Raji (cell line): ENCODE measurements at regions not wholly inside any gene's neighbourhood (a gene's known extent, or its start where the extent isn't known, plus 50 kb on each side); places are given as distances from the start of the nearest gene placed in this dataset.

Experiments
- POLR2A ChIP-seq: IDR thresholded peaks from 2 replicates; pipeline ENCODE4 v1.6.1; 2011; ENCODE audit warnings: low read depth, low read length, control low read depth; ENCODE audit not compliant: insufficient read depth

DNA sequence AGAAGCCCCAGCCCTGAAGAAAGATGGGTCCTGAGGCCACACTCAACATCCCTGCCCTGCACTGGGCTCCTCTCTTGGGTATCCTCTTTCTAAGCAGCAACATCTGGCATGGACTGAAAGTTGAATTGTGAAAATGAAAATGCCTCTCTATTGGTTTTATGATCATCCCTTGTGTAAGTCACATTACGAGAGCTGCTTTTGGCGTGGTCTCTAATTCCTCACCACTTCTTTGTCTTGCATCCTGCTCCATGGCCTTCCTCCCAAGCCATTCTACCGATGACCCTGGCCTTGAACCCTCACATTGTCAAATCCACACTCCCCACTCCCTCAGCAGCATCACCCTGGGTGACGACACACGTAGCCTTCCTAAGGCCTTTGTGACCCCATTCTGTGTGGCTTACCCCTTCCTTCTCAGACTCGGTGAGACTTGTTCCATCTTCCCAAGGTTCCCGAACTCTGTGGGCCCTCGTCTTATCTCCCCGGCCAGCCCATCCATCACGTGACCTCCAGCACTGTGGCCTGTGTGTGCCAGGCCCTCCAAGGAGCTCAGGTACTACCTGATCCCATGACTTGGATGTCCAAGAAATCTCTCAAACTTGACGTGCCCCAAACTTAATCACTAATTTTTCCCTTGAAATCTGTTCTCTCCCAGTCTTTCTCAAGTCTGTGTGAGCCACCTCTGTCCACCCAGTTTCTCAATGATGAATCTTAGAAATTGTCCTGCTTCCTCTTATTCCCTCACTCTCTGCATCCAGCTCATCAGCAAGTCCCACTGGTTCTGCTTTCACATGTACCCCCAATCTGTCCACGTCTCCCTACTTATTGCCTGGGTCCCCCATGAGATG, 194.7 kb upstream of the HS6ST1 start:
- no peak for TF ChIP-seq POLR2A

DNA sequence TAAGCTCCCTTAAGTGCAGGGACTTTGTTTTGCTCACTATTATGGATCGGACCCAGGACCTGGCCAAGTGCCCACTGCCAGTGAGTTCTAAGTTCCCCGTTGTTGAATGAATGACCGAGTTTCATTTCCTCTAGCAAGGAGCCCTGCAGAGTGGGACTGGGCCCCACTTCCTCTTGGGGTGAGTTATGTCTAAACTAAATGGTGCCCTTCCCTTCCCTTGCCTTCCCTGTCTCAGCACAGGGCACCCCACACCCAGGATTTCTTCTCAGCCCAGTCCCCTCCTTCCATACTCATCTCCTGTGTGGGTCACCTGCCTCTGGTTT, 195.3 kb upstream of the HS6ST1 start:
- TF ChIP-seq POLR2A: no peak

DNA sequence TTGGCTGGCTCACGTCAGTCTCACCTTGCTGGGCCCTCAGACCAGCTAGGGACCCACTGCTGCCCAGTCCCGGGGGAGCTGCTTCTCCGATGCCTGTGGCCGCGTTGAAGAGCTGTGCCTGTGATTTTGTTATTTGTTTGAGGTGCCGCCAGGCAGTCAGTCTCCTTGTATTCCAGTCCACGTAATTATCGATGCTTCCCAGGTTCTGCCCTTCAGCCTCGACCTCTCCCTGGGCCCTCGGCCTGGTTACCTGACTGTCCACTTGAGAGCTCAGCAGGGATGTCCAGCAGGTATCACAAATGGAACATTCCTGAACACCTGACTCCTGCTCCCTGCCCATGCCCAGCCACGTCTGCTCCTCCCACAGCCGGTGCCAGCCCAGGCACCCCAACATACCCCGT, 195.9 kb upstream of the HS6ST1 start:
- TF ChIP-seq POLR2A: no peak

DNA sequence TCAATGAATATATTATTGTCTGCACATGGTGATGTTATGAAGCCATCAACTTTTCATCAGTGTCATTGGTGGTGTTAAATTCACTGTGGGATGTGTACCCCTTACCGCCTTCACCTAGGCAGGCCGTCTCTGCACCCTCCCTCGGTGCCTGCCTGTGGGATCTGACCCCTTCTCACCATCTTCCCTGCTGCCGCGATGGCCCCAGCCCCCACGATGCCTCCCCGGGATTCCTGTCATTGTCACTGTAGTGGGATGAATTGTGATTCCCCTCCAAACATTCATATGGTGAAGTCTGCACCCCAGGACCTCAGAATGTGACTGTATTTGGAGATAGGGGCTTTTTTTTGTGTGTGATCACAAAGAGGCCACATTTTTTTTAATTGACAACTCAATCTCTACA, 198.3 kb upstream of the HS6ST1 start:
- no peak for TF ChIP-seq POLR2A

DNA sequence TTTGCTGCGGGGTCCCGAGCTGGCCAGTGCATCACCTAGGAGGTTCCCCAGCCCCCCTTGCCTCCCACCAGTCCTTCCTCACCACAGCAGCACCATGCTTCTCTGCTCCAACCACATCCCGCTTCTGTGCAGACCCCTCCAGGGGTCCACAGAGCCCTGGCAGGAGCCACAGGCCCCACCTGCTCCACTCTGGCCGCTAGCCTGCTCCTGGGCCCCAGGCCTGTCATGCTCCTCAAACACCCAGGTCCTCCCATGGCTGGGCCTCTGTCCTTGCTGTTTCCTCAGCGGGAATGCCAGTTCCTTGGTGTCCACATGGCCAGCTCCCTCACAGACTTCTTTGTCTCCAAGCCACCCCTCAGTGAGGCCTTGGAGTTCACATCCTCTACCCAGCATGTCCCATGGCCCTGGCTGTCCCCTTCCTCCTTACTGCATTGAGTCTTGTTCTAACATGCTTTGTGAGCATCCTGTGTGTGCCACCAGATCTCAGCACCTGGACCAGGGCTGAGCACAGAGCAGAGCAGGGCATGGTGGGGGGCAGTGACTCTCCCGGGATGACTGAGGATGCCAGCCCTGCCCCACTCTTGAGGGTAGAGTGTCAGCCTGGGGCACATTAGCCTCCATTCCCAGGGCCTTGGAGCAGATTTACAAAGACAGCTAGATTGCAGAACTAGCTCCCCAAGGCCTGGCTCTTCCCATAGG, 201.0 kb upstream of the HS6ST1 start:
- no peak for TF ChIP-seq POLR2A

DNA sequence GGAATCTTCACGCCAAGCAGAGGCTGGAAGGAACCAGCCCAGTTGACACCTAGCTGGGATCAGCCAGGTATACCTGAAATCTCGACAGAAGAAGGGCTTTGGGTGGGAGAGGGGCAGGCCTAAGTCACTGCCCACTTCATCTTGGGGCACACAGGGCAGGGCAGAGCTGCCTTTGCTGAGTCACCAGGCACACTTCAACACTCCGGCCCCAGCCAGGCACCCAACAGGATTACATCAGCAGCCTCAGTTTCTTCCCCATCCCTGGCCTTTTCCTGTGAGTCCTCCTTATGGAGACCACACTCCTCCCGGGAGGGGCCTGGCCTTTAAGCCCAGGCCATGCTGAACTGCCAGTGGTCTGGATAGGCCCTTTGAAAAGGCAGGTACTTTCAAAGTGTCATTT, 201.7 kb upstream of the HS6ST1 start:
- TF ChIP-seq POLR2A: no peak

DNA sequence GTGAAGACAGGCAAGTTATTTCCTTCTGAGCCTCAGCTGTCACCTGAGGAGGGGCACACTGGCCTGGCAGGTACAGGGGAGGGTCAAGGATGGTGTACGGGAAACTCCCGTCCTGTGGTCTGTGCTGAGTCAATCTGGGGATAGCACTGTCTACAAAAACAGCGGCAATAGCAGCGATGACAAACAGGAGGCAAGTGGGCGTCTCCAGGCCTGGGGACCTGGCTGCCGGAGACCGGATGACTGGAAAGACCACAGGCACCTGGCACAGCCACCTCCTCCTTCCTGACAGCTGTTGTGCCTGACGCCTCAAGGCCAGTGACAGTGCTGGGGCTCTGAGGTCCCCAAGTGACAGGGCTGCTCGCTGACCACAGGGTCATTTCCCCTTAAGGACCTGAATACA, 202.1 kb upstream of the HS6ST1 start:
- TF ChIP-seq POLR2A: no peak

DNA sequence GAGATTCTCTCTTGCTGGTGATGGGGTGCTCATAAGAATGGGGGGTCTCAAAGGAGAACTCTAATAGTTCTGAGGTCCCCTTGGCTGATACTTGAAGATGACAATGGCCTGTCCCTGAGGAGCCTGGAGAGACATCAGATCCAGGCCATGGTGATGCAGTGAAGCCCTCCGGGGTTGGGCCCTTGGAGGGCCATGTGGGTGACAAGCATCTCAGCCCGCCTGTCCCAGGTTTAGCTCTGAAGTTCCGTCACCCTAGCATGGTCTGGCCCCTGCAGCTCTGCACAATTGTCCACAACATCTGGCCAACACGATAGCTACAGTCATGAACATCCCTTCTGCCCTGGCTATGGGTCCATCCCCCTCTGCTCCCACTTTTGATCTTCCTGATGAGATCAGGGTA, 202.8 kb upstream of the HS6ST1 start:
- TF ChIP-seq POLR2A: no peak

DNA sequence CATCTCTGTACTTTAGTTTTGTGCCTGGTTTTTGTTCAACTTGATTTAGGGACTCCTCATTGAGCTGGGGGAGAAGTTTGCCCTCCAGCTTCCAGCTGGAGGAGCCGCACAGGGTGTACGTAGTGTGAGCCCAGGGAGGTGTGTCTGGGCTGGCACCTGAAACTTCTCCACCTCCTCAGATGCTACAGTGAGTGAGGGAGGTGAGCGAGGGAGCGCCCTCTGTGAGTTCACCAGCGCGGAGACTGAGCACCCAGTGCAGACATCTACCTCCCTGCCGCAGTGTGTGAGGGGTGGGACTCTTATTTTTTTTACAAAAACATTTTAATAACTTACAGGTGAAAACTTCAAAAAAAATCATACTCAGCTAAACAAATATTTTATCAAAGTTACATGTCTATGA, 204.2 kb upstream of the HS6ST1 start:
- no peak for TF ChIP-seq POLR2A

DNA sequence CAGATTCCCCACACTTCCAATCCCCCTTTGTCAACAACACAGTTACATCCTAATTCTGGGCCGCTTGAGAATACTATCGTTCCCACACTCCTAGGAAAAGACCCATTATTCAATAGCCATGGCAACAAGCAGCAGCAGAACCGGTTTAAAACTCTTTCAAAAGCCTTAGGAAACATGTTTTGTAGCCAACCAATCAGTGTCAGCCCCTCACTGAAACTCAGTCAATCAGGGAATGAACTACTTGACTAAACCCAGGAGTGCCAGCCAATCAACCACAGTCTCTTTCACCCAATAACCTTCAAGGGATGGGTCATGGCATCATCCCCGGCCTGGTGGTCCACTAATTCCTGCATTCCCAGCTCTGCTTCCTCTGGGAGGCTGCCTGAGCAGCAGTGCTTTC, 204.8 kb upstream of the HS6ST1 start:
- TF ChIP-seq POLR2A: no peak

DNA sequence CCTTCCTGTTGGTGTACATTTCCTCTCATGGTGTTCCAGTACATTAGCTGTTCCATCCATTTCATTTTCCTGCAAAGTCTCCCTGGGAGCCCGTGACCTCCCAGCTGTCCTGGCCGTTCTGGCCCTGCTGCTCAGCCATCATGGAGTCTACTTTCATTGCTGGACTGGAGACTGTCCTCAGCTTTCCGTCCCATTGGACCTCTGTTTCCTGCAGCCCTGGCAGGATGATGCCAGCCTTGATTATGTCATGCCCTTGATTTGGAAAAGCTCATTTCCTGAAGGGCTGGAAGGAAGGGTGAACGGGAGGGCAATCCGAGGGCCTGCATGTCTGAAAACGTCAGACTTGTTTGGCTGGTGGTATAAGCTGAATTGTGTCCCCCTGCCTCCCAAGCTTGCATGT, 205.5 kb upstream of the HS6ST1 start:
- TF ChIP-seq POLR2A: no peak

DNA sequence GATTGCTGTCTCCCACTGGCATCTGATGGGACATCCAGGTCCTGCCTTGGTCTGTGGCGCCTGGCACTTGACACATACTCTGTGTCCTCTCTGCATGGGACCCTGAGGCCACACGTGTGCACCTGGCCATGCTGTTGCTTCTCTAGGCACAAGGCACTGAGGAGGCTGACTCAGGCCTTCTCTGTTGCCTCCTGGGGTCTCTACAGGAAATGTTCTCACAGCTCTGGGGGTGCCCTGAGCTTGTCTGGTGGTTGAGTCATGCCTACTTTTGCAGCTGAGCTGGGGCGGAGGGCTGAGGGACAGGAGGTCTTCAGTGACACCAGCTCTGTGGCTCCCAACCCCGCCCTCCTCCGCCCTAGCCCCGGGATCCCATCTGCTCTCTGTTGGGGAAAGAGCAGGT, 207.0 kb upstream of the HS6ST1 start:
- no peak for TF ChIP-seq POLR2A

DNA sequence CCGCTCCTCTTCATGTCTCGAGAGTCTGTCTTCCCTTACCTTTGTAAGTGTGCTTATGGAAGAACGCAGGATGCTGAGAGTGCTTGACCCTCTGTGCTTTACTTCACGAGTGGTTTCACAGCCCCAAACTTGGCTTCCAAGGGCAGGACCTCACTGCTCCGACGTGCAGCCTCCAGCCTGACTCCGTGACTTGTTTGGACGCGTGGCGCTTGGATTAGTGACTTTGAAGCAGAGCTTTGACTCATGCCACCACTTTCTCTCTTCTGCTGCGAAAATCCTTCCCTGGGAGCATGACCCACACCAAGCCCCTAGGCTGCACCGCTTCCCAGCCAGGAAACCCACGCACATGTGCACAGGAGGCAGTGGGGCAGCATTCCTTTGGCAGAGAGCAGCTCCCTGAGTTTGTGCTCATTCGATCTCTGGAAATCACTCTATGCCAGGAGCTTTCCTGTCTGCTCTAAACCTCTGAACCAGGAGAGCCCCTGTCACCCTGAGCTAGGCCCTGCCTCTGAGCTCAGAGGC, 207.8 kb upstream of the HS6ST1 start:
- no peak for TF ChIP-seq POLR2A

DNA sequence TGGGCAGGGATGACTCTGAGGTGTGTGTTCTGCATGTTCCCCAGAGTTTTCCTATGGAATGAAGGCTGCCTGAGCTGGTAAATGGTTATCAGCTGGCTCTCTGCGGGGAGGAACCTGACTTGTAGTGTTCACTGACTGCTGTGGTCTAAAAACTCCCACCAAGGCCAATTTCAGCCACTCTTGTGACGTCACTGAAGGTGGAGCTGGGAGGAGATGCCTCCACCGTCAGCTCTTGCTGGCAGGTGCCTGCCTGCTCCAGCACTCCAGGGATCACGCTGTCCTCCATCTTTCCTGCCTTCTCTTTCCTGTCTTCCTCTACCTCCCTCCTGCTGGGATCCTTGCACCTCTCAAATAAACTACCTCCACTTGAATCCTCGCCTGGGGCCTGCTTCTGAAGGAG, 209.5 kb upstream of the HS6ST1 start:
- no peak for TF ChIP-seq POLR2A

DNA sequence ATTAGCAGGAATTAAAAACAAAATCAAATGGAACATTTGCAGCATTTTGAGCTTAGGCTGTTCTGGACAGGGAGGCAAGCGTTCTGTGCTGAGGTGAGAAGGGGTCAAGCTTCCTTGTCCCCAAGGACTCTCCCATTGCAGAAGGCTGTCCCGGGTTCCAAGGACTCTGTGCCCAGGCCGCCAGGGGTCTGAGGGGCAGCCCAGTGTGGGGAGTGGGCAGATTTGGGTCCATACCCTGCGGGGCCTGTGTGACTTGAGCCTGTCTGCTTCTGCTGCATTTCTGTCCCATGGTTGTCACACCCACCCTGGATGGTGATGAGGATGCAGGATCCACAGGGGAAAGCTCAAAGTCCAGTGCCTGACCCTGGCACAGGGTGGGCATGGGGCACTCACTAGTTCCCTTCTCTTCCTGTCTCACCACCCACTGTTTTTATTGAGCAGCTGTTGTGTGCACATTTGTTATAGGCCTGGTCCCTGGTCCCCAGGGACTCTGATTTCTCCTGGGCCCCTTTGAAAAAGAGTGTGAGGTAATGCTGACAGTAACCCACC, 211.4 kb upstream of the HS6ST1 start:
- TF ChIP-seq POLR2A: no peak

DNA sequence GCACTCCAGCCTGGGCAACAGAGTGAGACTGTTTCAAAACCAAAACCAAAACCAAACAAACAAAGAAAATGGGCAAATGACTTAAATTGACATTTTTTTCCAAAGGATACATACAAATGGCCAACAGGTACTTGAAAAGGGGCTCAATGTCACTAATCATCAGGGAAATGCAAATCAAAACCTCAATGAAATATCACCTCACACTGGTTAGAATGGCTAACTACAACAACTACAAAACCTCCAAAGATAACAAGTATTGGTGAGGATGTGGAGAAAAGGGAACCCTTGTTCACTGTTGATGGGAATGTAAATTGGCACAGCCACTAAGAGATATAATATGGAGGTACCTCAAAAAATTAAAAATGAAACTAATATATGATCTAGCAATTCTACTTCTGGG, 213.2 kb upstream of the HS6ST1 start:
- TF ChIP-seq POLR2A: no peak

DNA sequence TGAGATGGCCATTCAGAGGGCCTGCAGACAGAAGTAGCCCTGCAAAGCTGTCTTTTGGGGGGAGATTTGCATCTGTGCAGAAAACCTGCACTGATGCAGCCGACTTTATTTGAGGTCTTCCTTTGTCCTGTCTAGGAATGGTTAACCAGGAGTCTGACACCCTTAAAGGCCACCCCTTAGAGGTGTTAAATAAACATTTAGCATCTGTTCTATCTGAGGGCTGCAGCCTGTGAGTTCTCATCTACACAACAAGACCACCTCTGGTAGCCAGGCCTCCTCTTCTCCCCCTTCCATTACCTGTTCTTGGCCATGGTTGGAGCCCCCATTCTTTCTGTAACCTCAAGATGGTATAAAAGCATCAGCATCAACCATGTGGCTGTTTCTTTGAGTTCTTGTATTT, 214.4 kb upstream of the HS6ST1 start:
- no peak for TF ChIP-seq POLR2A
